ENCODE measurements at regions not wholly inside any gene's neighbourhood (a gene's known extent, or its start where the extent isn't known, plus 50 kb on each side); places are given as distances from the start of the nearest gene placed in this dataset.

DNA sequence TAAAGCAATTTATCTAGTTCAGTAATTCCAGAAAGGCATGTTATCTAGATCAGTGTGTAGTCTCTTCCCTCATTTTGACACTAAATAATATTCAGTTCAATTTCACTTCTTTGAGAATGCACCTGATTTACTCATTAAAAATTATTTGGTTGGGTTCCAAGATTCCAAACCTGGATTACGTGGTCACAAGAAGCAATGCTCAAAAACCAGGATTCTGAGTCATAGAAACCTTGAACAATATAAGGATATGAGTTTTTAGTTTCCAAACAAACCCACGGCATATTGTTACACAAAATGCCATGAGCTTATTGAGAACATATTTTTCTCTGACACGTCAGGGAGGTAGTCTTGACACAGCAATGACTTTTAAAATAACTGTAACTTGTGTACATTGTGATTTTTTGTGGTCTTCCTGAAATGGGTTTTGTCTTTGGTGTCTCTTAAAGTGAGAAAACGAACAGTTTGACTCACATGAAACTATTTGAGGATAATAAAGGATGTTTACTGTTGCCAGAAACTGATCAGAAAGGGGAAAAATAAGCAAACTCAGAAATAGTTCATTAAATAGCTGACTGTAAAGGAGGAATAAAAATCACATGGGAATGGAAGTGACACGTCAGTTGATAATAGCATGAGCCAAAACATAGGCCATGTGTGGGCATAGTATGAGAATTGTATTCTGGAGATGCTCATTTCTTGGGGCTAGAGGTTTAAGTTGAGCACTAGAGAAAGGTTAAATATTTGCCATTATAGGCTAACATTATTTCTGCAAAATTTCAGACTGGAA is 617.7 kb upstream of the CDH2 start:
- no peak for TF ChIP-seq CTCF (IDR thresholded peaks at IDR 0.05; ENCODE audit: control extremely low read depth in 1 of 3, insufficient read depth in 1 of 3, low read depth in 1 of 3, low read length in 3 of 3)
- no peak for TF ChIP-seq RFX5 (IDR thresholded peaks at IDR 0.05; ENCODE audit: borderline replicate concordance, low read depth, low read length)
- TF ChIP-seq EP300 (IDR thresholded peaks at IDR 0.05; ENCODE audit: borderline replicate concordance in 1 of 2, low read depth in 2 of 2, low read length in 2 of 2): no peak
- TF ChIP-seq EZH2 (IDR thresholded peaks at IDR 0.05; ENCODE audit: low read depth, low read length, severe bottlenecking): no peak
- TF ChIP-seq BCL11A (IDR thresholded peaks at IDR 0.05; ENCODE audit: low read depth in 2 of 2, low read length in 2 of 2): no peak
- TF ChIP-seq SP1 (IDR thresholded peaks at IDR 0.05; ENCODE audit: low read depth, low read length): no peak
- no peak for TF ChIP-seq NRF1 (IDR thresholded peaks at IDR 0.05; ENCODE audit: low read depth, low read length)
- no peak for TF ChIP-seq GABPA (IDR thresholded peaks at IDR 0.05; ENCODE audit: borderline replicate concordance, insufficient read depth, low read length)
- no peak for TF ChIP-seq CEBPB (IDR thresholded peaks at IDR 0.05; ENCODE audit: low read depth, low read length)
- no peak for TF ChIP-seq USF2 (IDR thresholded peaks at IDR 0.05; ENCODE audit: low read length)
